Brain microvascular endothelial cell (primary cell): ENCODE measurements at regions not wholly inside any gene's neighbourhood (a gene's known extent, or its start where the extent isn't known, plus 50 kb on each side); places are given as distances from the start of the nearest gene placed in this dataset.
"Not testable (repeated sequence)": the region's sequence is repeated elsewhere in the genome, so short reads cannot be mapped to it uniquely, and the experiment has no call there.

Source experiments
- DNase-seq: peaks from one replicate; pipeline ENCODE4 v3.0.0-alpha.2; 2020
- H3K27ac ChIP-seq: fragments of 250-450 bp; sonication (Bioruptor Pico); 2 replicates; pipeline ENCODE4 v1.5.1; 2020; ENCODE audit warnings: mild to moderate bottlenecking, moderate library complexity
- H3K27me3 ChIP-seq: fragments of 250-450 bp; sonication (Bioruptor Pico); replicated peaks from 2 replicates; pipeline ENCODE4 v1.5.1; 2020; ENCODE audit warnings: mild to moderate bottlenecking
- H3K36me3 ChIP-seq: fragments of 250-450 bp; sonication (Bioruptor Pico); replicated peaks from 2 replicates; pipeline ENCODE4 v1.5.1; 2020; ENCODE audit warnings: mild to moderate bottlenecking
- H3K4me3 ChIP-seq: 2 replicates; pipeline ENCODE4 v1.5.1; 2011; ENCODE audit warnings: low read depth, mild to moderate bottlenecking, control low read depth, low read length, moderate library complexity
- in situ Hi-C: cut with HindIII; loops from 2 replicates; pipeline ENCODE4 v1.10.0; 2017; ENCODE audit warnings: low sequenced_read_pairs, low pct_ligation_motif_present
- TF ChIP-seq, protein P1 (sequence below): IDR thresholded peaks from 2 replicates; pipeline ENCODE4 v1.5.1; 2011; ENCODE audit warnings: low read depth, mild to moderate bottlenecking, moderate library complexity, low read length, control low read depth, inconsistent platforms; ENCODE audit errors: missing control alignments

DNA sequence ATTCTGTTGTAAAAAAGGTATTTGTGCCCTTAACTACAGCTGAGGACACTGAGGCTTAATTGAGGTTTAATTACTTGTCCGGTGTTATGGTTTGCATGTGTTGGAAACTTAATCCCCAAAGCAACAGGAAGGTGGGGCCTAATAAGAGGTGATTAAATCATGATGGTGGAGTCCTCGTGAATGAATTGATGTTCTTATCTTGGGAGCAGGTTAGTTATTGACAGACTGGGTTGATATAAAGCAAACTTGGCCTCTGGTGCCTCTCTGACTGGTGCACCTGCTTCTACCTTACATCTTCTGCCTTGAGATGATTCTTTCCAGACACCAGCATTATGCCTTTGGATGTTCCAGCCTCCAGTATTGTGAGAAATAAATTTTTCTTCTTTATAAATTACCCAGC is 306.5 kb upstream of the HS3ST5 start:
- no peaks in the 10 kb centered on the region for H3K36me3 ChIP-seq
- no peak overlapping the region for H3K4me3 ChIP-seq
- no peak for DNase-seq
- TF ChIP-seq, protein P1, sequence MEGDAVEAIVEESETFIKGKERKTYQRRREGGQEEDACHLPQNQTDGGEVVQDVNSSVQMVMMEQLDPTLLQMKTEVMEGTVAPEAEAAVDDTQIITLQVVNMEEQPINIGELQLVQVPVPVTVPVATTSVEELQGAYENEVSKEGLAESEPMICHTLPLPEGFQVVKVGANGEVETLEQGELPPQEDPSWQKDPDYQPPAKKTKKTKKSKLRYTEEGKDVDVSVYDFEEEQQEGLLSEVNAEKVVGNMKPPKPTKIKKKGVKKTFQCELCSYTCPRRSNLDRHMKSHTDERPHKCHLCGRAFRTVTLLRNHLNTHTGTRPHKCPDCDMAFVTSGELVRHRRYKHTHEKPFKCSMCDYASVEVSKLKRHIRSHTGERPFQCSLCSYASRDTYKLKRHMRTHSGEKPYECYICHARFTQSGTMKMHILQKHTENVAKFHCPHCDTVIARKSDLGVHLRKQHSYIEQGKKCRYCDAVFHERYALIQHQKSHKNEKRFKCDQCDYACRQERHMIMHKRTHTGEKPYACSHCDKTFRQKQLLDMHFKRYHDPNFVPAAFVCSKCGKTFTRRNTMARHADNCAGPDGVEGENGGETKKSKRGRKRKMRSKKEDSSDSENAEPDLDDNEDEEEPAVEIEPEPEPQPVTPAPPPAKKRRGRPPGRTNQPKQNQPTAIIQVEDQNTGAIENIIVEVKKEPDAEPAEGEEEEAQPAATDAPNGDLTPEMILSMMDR = no peak
- no peaks in the 10 kb centered on the region for H3K27me3 ChIP-seq
- H3K27ac ChIP-seq = no peak overlapping the region
- in situ Hi-C loops = no loop called here

GRCh38 chr6:114648847-114649246 is 306.0 kb upstream of the HS3ST5 start:
- Histone ChIP-seq H3K36me3 (no peaks in the 10 kb centered on the region), H3K4me3 (no peak overlapping the region), H3K27ac (no peak overlapping the region), H3K27me3 (no peaks in the 10 kb centered on the region)
- TF ChIP-seq, protein P1 = no peak
- no peak for DNase-seq
- in situ Hi-C loops = no loop called here

DNA sequence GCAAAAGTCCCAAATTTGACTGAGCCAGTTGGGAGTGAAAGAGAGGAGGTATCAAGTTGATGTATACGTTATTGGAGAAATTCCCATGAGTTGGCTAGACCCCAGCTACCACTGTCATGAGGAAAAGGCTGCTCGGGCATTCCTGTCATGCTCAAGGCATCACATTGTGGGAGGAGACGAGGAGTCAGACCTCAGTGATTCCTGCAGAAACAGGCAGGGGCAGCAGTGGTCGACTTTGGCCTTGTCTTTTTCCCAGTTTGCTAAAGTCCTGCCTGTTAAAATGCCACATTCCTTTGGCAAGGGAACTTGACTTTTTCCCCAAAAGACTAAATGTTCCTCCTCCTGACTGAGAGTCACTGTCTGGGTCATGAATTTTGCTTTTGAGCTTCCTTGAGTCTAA is 295.5 kb upstream of the HS3ST5 start:
- no peak for DNase-seq
- TF ChIP-seq, protein P1 = no peak
- Histone ChIP-seq H3K36me3 (no peaks in the 10 kb centered on the region), H3K27ac (no peak overlapping the region), H3K4me3 (no peak overlapping the region), H3K27me3 (no peaks in the 10 kb centered on the region)
- in situ Hi-C loops = no loop called here

GRCh38 chr6:114634016-114634415 is 291.2 kb upstream of the HS3ST5 start:
- TF ChIP-seq, protein P1 = no peak
- no peak overlapping the region for H3K4me3 ChIP-seq
- no peaks in the 10 kb centered on the region for H3K36me3 ChIP-seq
- no peak for DNase-seq
- no peaks in the 10 kb centered on the region for H3K27me3 ChIP-seq
- in situ Hi-C loops = no loop called here
- no peak overlapping the region for H3K27ac ChIP-seq

DNA sequence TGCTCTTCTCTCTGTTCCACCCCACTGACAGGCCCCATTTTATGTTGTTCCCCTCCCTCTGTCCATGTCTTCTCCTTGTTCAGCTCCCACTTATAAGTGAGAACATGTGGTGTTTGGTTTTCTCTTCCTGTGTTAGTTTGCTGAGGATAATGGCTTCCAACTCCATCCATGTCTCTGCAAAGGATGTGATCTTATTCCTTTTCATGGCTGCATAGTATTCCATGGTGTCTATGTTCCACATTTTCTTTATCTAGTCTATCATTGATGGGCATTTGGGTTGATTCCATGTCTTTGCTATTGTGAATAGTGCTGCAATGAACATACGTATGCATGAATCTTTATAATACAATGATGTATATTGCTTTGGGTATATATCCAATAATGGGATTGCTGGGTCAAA is 283.4 kb upstream of the HS3ST5 start:
- H3K27me3 ChIP-seq, in situ Hi-C loops, DNase-seq, H3K4me3 ChIP-seq, H3K36me3 ChIP-seq, H3K27ac ChIP-seq: not testable (repeated sequence)

GRCh38 chr6:114619621-114620200 is 276.9 kb upstream of the HS3ST5 start:
- Histone ChIP-seq H3K27me3 (no peaks in the 10 kb centered on the region), H3K27ac (no peak overlapping the region), H3K4me3 (no peak overlapping the region), H3K36me3 (no peaks in the 10 kb centered on the region)
- TF ChIP-seq, protein P1 = no peak
- in situ Hi-C loops = no loop called here
- no peak for DNase-seq
